GM18520 (cell line): ENCODE measurements at regions not wholly inside any gene's neighbourhood (a gene's known extent, or its start where the extent isn't known, plus 50 kb on each side); places are given as distances from the start of the nearest gene placed in this dataset.
"Not testable (repeated sequence)": the region's sequence is repeated elsewhere in the genome, so short reads cannot be mapped to it uniquely, and the experiment has no call there.

ENCODE experiments used
- ATAC-seq: cut with Tn5 transposase; IDR thresholded peaks from one replicate; pipeline ENCODE4 v1.9.1; 2021; ENCODE audit not compliant: unreplicated experiment

GRCh38 chr20:53891306-53891894 lies 179.0 kb downstream of the BCAS1 start:
- no peak for ATAC-seq

GRCh38 chr20:53890443-53891305 lies 179.7 kb downstream of the BCAS1 start:
- no peak for ATAC-seq

- no peak for ATAC-seq
These were observed 180.8 kb downstream of the BCAS1 start for GRCh38 chr20:53889411-53890148.

GRCh38 chr20:53888951-53889350 lies 181.4 kb downstream of the BCAS1 start:
- no peak for ATAC-seq

- no peak for ATAC-seq
These were observed 181.9 kb downstream of the BCAS1 start for GRCh38 chr20:53888510-53888909.

- ATAC-seq = no peak
These were observed 182.4 kb downstream of the BCAS1 start for GRCh38 chr20:53887973-53888372.

- no peak for ATAC-seq
These were observed 185.4 kb downstream of the BCAS1 start for GRCh38 chr20:53884859-53885541.

GRCh38 chr20:53883098-53883911 lies 187.1 kb downstream of the BCAS1 start:
- no peak for ATAC-seq

GRCh38 chr20:53882438-53882986 lies 187.9 kb downstream of the BCAS1 start:
- not testable (repeated sequence) for ATAC-seq

GRCh38 chr20:53881362-53881761 lies 189.0 kb downstream of the BCAS1 start:
- ATAC-seq = no peak

GRCh38 chr20:53880108-53880641 lies 190.2 kb downstream of the BCAS1 start:
- ATAC-seq = no peak

GRCh38 chr20:53879048-53879684 lies 191.2 kb downstream of the BCAS1 start:
- no peak for ATAC-seq

- ATAC-seq = no peak
These were observed 191.9 kb downstream of the BCAS1 start for GRCh38 chr20:53878262-53879047.

- no peak for ATAC-seq
These were observed 193.4 kb downstream of the BCAS1 start for GRCh38 chr20:53876956-53877355.

GRCh38 chr20:53876470-53876869 lies 193.9 kb downstream of the BCAS1 start:
- ATAC-seq = no peak

GRCh38 chr20:53875452-53875851 lies 194.9 kb downstream of the BCAS1 start:
- ATAC-seq = no peak

- no peak for ATAC-seq
These were observed 195.7 kb downstream of the BCAS1 start for GRCh38 chr20:53874706-53875105.

- no peak for ATAC-seq
These were observed 196.3 kb downstream of the BCAS1 start for GRCh38 chr20:53874104-53874503.

- ATAC-seq = no peak
These were observed 197.2 kb downstream of the BCAS1 start for GRCh38 chr20:53873230-53873604.
